Endothelial cell of umbilical vein (primary cell): ENCODE measurements at regions not wholly inside any gene's neighbourhood (a gene's known extent, or its start where the extent isn't known, plus 50 kb on each side); places are given as distances from the start of the nearest gene placed in this dataset.

ENCODE experiments used
- BruUV-seq: library from RNA; stranded (reverse); fragments of 400-500 nt; replicated peaks from 2 replicates; lab custom pipeline; 2021; lab: Mats Ljungman, UMichigan
- CTCF ChIA-PET: fragments of 300-600, 350-600 bp; sonication (Branson Sonifier 250); formaldehyde crosslinking; loops from one replicate; lab custom pipeline; 2021; ENCODE audit warnings: antibody characterized with exemption, inconsistent platforms; lab: Charles Lee
- POLR2A ChIA-PET: fragments of 300-600, 350-600 bp; sonication (Branson Sonifier 250); formaldehyde crosslinking; loops from one replicate; lab custom pipeline; 2021; ENCODE audit warnings: antibody characterized with exemption, inconsistent platforms; lab: Charles Lee
- DNase-seq: peaks from one replicate; pipeline ENCODE4 v3.0.0-alpha.2; 2011; ENCODE audit warnings: low read depth, low spot score
- FAIRE-seq: peaks from 2 replicates; lab custom pipeline; 2011; peaks lifted over from hg19 to GRCh38; lab: Jason Lieb, UNC
- H2AFZ ChIP-seq: 2 replicates; pipeline ENCODE4 v1.6.0; 2012; ENCODE audit warnings: low read depth, low read length, control low read depth, inconsistent platforms
- H3K27ac ChIP-seq: 2 replicates; pipeline ENCODE4 v1.5.1; 2011; ENCODE audit warnings: low read depth, mild to moderate bottlenecking, control low read depth, low read length, moderate library complexity; ENCODE audit not compliant: insufficient read depth
- H3K27me3 ChIP-seq, 2 experiments: 2 replicates each; pipeline versions ENCODE4 v1.6.0 to v1.6.1; 2011; ENCODE audit warnings: low read length in 2 of 2, mixed read lengths in 1 of 2; ENCODE audit not compliant: control insufficient read depth in 2 of 2, insufficient read depth in 2 of 2
- H3K36me3 ChIP-seq, 2 experiments: 2 replicates in 1 of 2; 3 replicates in 1 of 2; pipeline ENCODE4 v1.5.1; 2011; ENCODE audit warnings: low read length in 2 of 2, mild to moderate bottlenecking in 1 of 2, moderate library complexity in 1 of 2; ENCODE audit not compliant: control insufficient read depth in 2 of 2, insufficient read depth in 2 of 2; ENCODE audit errors: extremely low read depth in 1 of 2
- H3K4me1 ChIP-seq: 3 replicates; pipeline ENCODE4 v1.5.1; 2011; ENCODE audit warnings: mild to moderate bottlenecking, low read length; ENCODE audit not compliant: control insufficient read depth, insufficient read depth; ENCODE audit errors: extremely low read depth
- H3K4me2 ChIP-seq: 2 replicates; pipeline ENCODE4 v1.6.1; 2011; ENCODE audit warnings: low read length, control low read depth, mixed read lengths; ENCODE audit not compliant: insufficient read depth
- H3K4me3 ChIP-seq, 3 experiments: fragments of 200-600 bp in 1 of 3; sonication (generic), shearing (Covaris generic) in 1 of 3; replicated peaks in 1 of 3; 2 replicates each; pipeline ENCODE4 v1.5.1; 2011 to 2016; ENCODE audit warnings: control low read depth in 3 of 3, low read length in 3 of 3, mild to moderate bottlenecking in 2 of 3, inconsistent platforms in 1 of 3, low read depth in 1 of 3, moderate library complexity in 1 of 3; ENCODE audit not compliant: insufficient read depth in 1 of 3
- H3K79me2 ChIP-seq: 2 replicates; pipeline ENCODE4 v1.6.0; 2012; ENCODE audit warnings: low read length, inconsistent platforms; ENCODE audit not compliant: control insufficient read depth, insufficient read depth
- H3K9ac ChIP-seq: replicated peaks from 2 replicates; pipeline ENCODE3; 2011; ENCODE audit warnings: low read length, control low read depth; ENCODE audit not compliant: insufficient read depth; ENCODE audit errors: extremely low read depth
- H3K9me1 ChIP-seq: replicated peaks from 3 replicates; pipeline ENCODE4 v1.6.0; 2011; ENCODE audit warnings: mild to moderate bottlenecking, low read length; ENCODE audit not compliant: control insufficient read depth, insufficient read depth; ENCODE audit errors: extremely low read depth
- H3K9me3 ChIP-seq: replicated peaks from 2 replicates; pipeline ENCODE4 v1.5.1; 2012; ENCODE audit warnings: low read length, inconsistent platforms; ENCODE audit not compliant: control insufficient read depth, insufficient read depth
- H4K20me1 ChIP-seq: replicated peaks from 2 replicates; pipeline ENCODE3; 2011; ENCODE audit warnings: mild to moderate bottlenecking, low read length; ENCODE audit not compliant: control insufficient read depth, insufficient read depth; ENCODE audit errors: extremely low read depth
- EZH2 ChIP-seq: IDR thresholded peaks from 2 replicates; pipeline ENCODE4 v1.6.1; 2012; ENCODE audit warnings: borderline replicate concordance, low read depth, mild to moderate bottlenecking, moderate library complexity, low read length, inconsistent platforms; ENCODE audit not compliant: severe bottlenecking
- FOS ChIP-seq: IDR thresholded peaks from 2 replicates; pipeline ENCODE4 v1.6.1; 2011; ENCODE audit warnings: mild to moderate bottlenecking, low read length, moderate library complexity, borderline replicate concordance; ENCODE audit not compliant: insufficient read depth
- GATA2 ChIP-seq: IDR thresholded peaks from 2 replicates; pipeline ENCODE4 v1.7.0; 2011; ENCODE audit warnings: low read depth, mild to moderate bottlenecking, moderate library complexity, mixed read lengths, low read length; ENCODE audit not compliant: insufficient read length, insufficient read depth
- JUN ChIP-seq: IDR thresholded peaks from 2 replicates; pipeline ENCODE4 v1.6.1; 2011; ENCODE audit warnings: borderline replicate concordance, low read depth; ENCODE audit not compliant: insufficient read length, insufficient read depth
- MYC ChIP-seq: IDR thresholded peaks from one replicate; pipeline ENCODE4 v1.6.1; 2011; ENCODE audit warnings: mild to moderate bottlenecking, low read depth, low read length
- POLR2A ChIP-seq: IDR thresholded peaks from 2 replicates; pipeline ENCODE4 v1.6.1; 2012; ENCODE audit warnings: low read depth, mild to moderate bottlenecking, control low read depth, low read length
- POLR2AphosphoS5 ChIP-seq: IDR thresholded peaks from 2 replicates; pipeline ENCODE4 v1.6.1; 2012; ENCODE audit warnings: low read depth, mild to moderate bottlenecking, control low read depth, low read length, moderate library complexity; ENCODE audit not compliant: insufficient read depth
- dilution Hi-C: fragments of 300-500 bp; cut with MboI; formaldehyde crosslinking; loops from one replicate; pipeline ENCODE4 v1.15.0; 2019; ENCODE audit warnings: low sequenced_read_pairs; ENCODE audit not compliant: extremely low pct_ligation_motif_present
- intact Hi-C: fragments of 100-400 bp; cut with micrococcal nuclease; formaldehyde crosslinking; loops from one replicate; pipeline ENCODE4 v1.10.0; 2022
- TF ChIP-seq, protein P1 (sequence below), 2 donors: IDR thresholded peaks; 1 replicate in 1 of 2; 2 replicates in 1 of 2; pipeline ENCODE4 v1.5.1; 2011; ENCODE audit warnings: low read length in 2 of 2, mild to moderate bottlenecking in 2 of 2, moderate library complexity in 2 of 2, control low read depth in 1 of 2, inconsistent platforms in 1 of 2, low read depth in 1 of 2; ENCODE audit not compliant: insufficient read depth in 1 of 2; ENCODE audit errors: extremely low read depth in 1 of 2
- TF ChIP-seq, protein P2 (sequence below): IDR thresholded peaks from 2 replicates; pipeline ENCODE4 v1.6.1; 2011; ENCODE audit not compliant: insufficient read depth, insufficient read length

GRCh38 chr3:106305882-106306435 is 437.1 kb upstream of the CBLB start:
- no peak overlapping the region for H3K4me2 ChIP-seq
- no peak for FAIRE-seq
- CTCF ChIA-PET, result interaction anchor here (0.7 kb wide), 1 partner anchor 16 kb away, joined by 3 read pairs; no protein-coding TSS in a partner anchor
- no peaks in the 10 kb centered on the region for H4K20me1 ChIP-seq
- POLR2A ChIA-PET, result no interaction called here
- no peaks in the 10 kb centered on the region for H3K9me1 ChIP-seq
- no peak overlapping the region for H2AFZ ChIP-seq
- H3K27me3 ChIP-seq, result no peaks in the 10 kb centered on the region
- H3K27ac ChIP-seq, result no peak overlapping the region
- H3K36me3 ChIP-seq, result no peaks in the 10 kb centered on the region
- intact Hi-C loops, result no loop called here
- H3K9ac ChIP-seq, result no peak overlapping the region
- BruUV-seq, result no TSS peak
- no peak for DNase-seq
- no peaks in the 10 kb centered on the region for H3K4me1 ChIP-seq
- dilution Hi-C loops, result no loop called here
- no peak overlapping the region for H3K4me3 ChIP-seq
- TF ChIP-seq FOS (no peak), POLR2A (no peak), GATA2 (no peak), EZH2 (no peak), MYC (no peak), POLR2AphosphoS5 (no peak), JUN (no peak)
- TF ChIP-seq, protein P1, sequence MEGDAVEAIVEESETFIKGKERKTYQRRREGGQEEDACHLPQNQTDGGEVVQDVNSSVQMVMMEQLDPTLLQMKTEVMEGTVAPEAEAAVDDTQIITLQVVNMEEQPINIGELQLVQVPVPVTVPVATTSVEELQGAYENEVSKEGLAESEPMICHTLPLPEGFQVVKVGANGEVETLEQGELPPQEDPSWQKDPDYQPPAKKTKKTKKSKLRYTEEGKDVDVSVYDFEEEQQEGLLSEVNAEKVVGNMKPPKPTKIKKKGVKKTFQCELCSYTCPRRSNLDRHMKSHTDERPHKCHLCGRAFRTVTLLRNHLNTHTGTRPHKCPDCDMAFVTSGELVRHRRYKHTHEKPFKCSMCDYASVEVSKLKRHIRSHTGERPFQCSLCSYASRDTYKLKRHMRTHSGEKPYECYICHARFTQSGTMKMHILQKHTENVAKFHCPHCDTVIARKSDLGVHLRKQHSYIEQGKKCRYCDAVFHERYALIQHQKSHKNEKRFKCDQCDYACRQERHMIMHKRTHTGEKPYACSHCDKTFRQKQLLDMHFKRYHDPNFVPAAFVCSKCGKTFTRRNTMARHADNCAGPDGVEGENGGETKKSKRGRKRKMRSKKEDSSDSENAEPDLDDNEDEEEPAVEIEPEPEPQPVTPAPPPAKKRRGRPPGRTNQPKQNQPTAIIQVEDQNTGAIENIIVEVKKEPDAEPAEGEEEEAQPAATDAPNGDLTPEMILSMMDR (IDR thresholded peaks at IDR 0.05; ENCODE audit: extremely low read depth in 1 of 2, insufficient read depth in 1 of 2, low read depth in 1 of 2, low read length in 2 of 2), result no peak
- TF ChIP-seq, protein P2, sequence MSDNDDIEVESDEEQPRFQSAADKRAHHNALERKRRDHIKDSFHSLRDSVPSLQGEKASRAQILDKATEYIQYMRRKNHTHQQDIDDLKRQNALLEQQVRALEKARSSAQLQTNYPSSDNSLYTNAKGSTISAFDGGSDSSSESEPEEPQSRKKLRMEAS, result no peak
- H3K9me3 ChIP-seq, result no peaks in the 10 kb centered on the region
- no peaks in the 10 kb centered on the region for H3K79me2 ChIP-seq
